Sigmoid colon (tissue), 6 donors: ENCODE measurements at regions not wholly inside any gene's neighbourhood (a gene's known extent, or its start where the extent isn't known, plus 50 kb on each side); places are given as distances from the start of the nearest gene placed in this dataset.
"Not testable (repeated sequence)": the region's sequence is repeated elsewhere in the genome, so short reads cannot be mapped to it uniquely, and the experiment has no call there.

ENCODE experiments used
- DNase-seq: peaks from one replicate; pipeline ENCODE4 v3.0.0-alpha.2; 2019
- H3K27ac ChIP-seq, 4 donors: fragments of 200-600 bp; sonication (generic); one replicate each; pipeline ENCODE4 v1.5.1; 2016 to 2019; ENCODE audit warnings: mild to moderate bottlenecking in 1 of 4
- H3K27me3 ChIP-seq, 3 donors: fragments of 200-600 bp; sonication (generic); one replicate each; pipeline ENCODE4 v1.5.1; 2019; ENCODE audit warnings: mild to moderate bottlenecking in 1 of 3
- H3K36me3 ChIP-seq, 4 donors: fragments of 200-600 bp; sonication (generic); one replicate each; pipeline ENCODE4 v1.5.1; 2016 to 2019
- H3K4me1 ChIP-seq, 4 donors: fragments of 200-600 bp; sonication (generic); one replicate each; pipeline ENCODE4 v1.5.1; 2017 to 2019
- H3K4me3 ChIP-seq, 4 donors: fragments of 200-600 bp; sonication (generic); one replicate each; pipeline ENCODE4 v1.5.1; 2017 to 2019; ENCODE audit warnings: mild to moderate bottlenecking in 2 of 4, moderate library complexity in 1 of 4
- H3K9me3 ChIP-seq, 4 donors: fragments of 200-600 bp in 3 of 4; sonication (generic) in 3 of 4; one replicate each; pipeline versions ENCODE4 v1.5.1 to v1.6.1; 2013 to 2019
- EP300 ChIP-seq, 4 donors: sonication (generic); formaldehyde crosslinking; IDR thresholded peaks; one replicate each; pipeline ENCODE4 v1.6.1; 2017; ENCODE audit warnings: antibody characterized with exemption in 4 of 4
- POLR2A ChIP-seq, 2 donors: fragments of 450-650 bp; IDR thresholded peaks; one replicate each; pipeline ENCODE4 v1.6.1; 2016; ENCODE audit warnings: antibody characterized with exemption in 2 of 2, mild to moderate bottlenecking in 2 of 2, moderate library complexity in 2 of 2
- POLR2AphosphoS5 ChIP-seq, 4 donors: sonication (generic); formaldehyde crosslinking; IDR thresholded peaks; one replicate each; pipeline ENCODE4 v1.6.1; 2017; ENCODE audit warnings: antibody characterized with exemption in 4 of 4
- WGBS, 2 donors: extraction: QIAGEN DNeasy Blood & Tissue Kit; methylation state at CpG; one replicate each; pipeline ENCODE4 v1.1.7; 2013; 5-methylcytosine and 5-hydroxymethylcytosine counted together
- intact Hi-C: fragments of 100-400 bp; cut with DNase I; formaldehyde crosslinking; loops from one replicate; pipeline ENCODE4 v1.15.1; 2023
- TF ChIP-seq, protein P1 (sequence below), 4 experiments: fragments of 450-650 bp in 3 of 4; fragments of 200-600 bp in 1 of 4; IDR thresholded peaks; one replicate each; pipeline ENCODE4 v1.5.1; 2016 to 2019; ENCODE audit warnings: antibody characterized with exemption in 4 of 4, mild to moderate bottlenecking in 3 of 4, moderate library complexity in 2 of 4
- donor health status: healthy with polysubstance abuse.
- donor health status: healthy.

DNA sequence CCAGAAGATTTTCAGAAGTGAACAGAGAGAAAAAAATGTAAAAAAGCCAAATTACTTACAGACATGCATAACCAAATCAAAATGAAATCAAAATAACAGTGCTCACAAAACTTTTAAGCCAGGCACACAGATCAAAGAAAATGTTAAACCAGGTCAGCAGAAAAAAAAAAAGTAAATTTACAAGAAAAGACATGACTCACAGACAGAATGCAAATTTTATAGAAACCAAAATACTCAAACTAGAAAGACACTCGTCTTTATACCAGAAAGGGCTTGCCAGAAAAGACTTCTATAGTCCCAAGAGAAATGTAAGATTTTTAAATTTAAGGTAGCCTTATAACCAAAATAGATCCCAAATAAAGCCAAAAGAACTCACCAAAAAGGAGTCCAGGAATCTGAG, 86.5 kb upstream of the COG2 start:
- no peaks in the 10 kb centered on the region for H3K27me3 ChIP-seq
- WGBS, 2 donors: 52 to 67% methylated on average over 1 of the region's 1 CpG
- no peak for DNase-seq
- no peak overlapping the region for H3K4me3 ChIP-seq
- TF ChIP-seq POLR2A (IDR thresholded peaks at IDR 0.05): no peak
- TF ChIP-seq POLR2AphosphoS5 (IDR thresholded peaks at IDR 0.05): no peak
- no peak for TF ChIP-seq EP300 (IDR thresholded peaks at IDR 0.05)
- TF ChIP-seq, protein P1, sequence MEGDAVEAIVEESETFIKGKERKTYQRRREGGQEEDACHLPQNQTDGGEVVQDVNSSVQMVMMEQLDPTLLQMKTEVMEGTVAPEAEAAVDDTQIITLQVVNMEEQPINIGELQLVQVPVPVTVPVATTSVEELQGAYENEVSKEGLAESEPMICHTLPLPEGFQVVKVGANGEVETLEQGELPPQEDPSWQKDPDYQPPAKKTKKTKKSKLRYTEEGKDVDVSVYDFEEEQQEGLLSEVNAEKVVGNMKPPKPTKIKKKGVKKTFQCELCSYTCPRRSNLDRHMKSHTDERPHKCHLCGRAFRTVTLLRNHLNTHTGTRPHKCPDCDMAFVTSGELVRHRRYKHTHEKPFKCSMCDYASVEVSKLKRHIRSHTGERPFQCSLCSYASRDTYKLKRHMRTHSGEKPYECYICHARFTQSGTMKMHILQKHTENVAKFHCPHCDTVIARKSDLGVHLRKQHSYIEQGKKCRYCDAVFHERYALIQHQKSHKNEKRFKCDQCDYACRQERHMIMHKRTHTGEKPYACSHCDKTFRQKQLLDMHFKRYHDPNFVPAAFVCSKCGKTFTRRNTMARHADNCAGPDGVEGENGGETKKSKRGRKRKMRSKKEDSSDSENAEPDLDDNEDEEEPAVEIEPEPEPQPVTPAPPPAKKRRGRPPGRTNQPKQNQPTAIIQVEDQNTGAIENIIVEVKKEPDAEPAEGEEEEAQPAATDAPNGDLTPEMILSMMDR (IDR thresholded peaks at IDR 0.05): no peak
- intact Hi-C loops: no loop called here
- no peaks in the 10 kb centered on the region for H3K36me3 ChIP-seq
- no peaks in the 10 kb centered on the region for H3K4me1 ChIP-seq
- no peaks in the 10 kb centered on the region for H3K9me3 ChIP-seq
- no peak overlapping the region for H3K27ac ChIP-seq

DNA sequence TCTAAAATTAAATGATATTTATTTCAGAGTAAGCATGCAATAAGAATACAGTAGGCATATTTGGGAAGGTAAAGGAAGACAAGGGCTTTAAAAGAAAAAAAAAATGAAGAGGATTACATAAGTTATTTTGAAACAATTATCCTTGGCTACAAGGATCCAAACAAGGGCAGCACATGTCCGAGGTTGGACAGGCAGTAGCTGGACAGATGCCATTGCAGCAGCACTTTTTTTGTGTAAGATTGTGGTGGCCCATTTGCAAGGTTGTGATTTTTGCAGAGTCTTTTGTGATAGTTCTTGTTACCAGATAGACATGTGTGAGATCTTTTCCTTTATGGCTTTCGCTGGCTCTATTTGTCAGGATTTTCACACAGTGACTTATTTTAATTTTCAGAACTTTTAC, 89.4 kb upstream of the COG2 start:
- TF ChIP-seq POLR2AphosphoS5 (IDR thresholded peaks at IDR 0.05): no peak
- TF ChIP-seq EP300 (IDR thresholded peaks at IDR 0.05): no peak
- no peak for TF ChIP-seq POLR2A (IDR thresholded peaks at IDR 0.05)
- TF ChIP-seq, protein P1 (IDR thresholded peaks at IDR 0.05): no peak
- no peak for DNase-seq
- Histone ChIP-seq H3K4me1 (no peaks in the 10 kb centered on the region), H3K27ac (no peak overlapping the region), H3K36me3 (no peaks in the 10 kb centered on the region), H3K9me3 (no peaks in the 10 kb centered on the region), H3K27me3 (no peaks in the 10 kb centered on the region), H3K4me3 (no peak overlapping the region)
- intact Hi-C loops: no loop called here
- 80 to 85% methylated on average over 2 of the region's 2 CpGs for WGBS, 2 donors

DNA sequence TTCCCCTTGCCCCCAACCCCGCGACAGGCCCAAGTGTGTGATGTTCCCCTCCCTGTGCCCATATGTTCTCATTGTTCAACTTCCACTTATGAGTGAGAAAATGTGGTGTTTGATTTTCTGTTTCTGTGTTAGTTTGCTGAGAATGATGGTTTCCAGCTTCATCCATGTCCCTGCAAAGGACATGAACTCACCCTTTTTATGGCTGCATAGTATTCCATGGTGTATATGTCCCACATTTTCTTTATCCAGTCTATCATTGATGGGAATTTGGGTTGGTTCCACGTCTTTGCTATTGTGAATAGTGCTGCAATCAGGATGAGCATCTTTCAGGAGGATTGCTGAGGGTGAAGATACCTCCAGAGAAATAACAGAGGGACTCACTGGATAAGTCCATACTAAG, 91.3 kb upstream of the COG2 start:
- WGBS, 2 donors: 53 to 90% methylated on average over 3 of the region's 3 CpGs

DNA sequence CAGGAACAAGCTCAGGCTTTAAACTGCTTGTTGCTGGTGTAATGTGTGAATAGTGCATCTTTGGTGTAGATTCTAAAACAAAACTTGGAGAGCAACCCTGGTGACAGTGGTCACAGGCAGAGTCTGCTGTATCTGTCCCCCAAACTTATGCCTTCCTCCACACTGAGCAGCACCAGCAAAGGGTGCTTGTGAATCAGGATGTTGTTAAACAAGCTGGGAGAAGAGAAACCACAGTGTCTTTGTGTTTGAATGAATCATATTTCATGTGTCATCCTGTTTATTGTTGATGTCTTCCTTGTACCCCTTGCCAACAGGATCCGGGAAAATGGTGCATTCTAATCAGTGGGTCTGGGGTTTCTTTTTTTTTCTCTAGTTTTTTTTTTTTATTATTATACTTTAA, 91.9 kb upstream of the COG2 start:
- Histone ChIP-seq H3K4me1 (no peaks in the 10 kb centered on the region), H3K9me3 (no peaks in the 10 kb centered on the region), H3K27me3 (no peaks in the 10 kb centered on the region), H3K27ac (no peak overlapping the region), H3K36me3 (no peaks in the 10 kb centered on the region), H3K4me3 (no peak overlapping the region)
- WGBS, 2 donors: 53 to 54% methylated on average over 1 of the region's 1 CpG
- DNase-seq: no peak
- intact Hi-C loops: no loop called here
- TF ChIP-seq POLR2A (IDR thresholded peaks at IDR 0.05) (no peak), EP300 (IDR thresholded peaks at IDR 0.05) (no peak), POLR2AphosphoS5 (IDR thresholded peaks at IDR 0.05) (no peak)
- TF ChIP-seq, protein P1 (IDR thresholded peaks at IDR 0.05): no peak

More for the DNA sequence above, 91.3 kb upstream of the COG2 start:
- DNase-seq, H3K4me3 ChIP-seq, H3K9me3 ChIP-seq, H3K4me1 ChIP-seq, intact Hi-C loops, H3K27me3 ChIP-seq, H3K27ac ChIP-seq, H3K36me3 ChIP-seq: not testable (repeated sequence)

DNA sequence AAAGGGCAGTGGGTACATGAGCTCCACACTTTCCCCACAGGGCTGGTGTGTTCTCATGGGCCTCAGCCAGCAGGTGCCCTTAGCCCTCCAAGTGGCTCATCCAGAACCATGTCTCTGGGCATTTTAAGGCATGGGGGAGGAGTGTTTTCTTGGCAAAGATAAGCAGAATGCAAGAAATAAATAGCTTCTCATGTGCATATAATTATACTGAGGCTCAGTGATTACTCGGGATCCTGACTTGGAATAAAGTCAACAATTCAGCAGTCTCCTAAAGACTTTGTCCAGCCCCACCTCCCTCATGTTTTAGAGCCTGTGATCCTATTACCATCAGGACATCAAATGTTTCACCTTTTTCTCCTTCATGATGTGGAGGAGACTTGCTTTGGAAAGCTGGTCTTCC, 92.7 kb upstream of the COG2 start:
- 14 to 62% methylated on average over 1 of the region's 1 CpG for WGBS, 2 donors
- no peaks in the 10 kb centered on the region for H3K9me3 ChIP-seq
- H3K36me3 ChIP-seq: no peaks in the 10 kb centered on the region
- no peak for DNase-seq
- H3K27ac ChIP-seq: no peak overlapping the region
- H3K27me3 ChIP-seq: no peaks in the 10 kb centered on the region
- TF ChIP-seq POLR2A (IDR thresholded peaks at IDR 0.05) (no peak), POLR2AphosphoS5 (IDR thresholded peaks at IDR 0.05) (no peak), EP300 (IDR thresholded peaks at IDR 0.05) (no peak)
- TF ChIP-seq, protein P1 (IDR thresholded peaks at IDR 0.05): no peak
- H3K4me1 ChIP-seq: no peaks in the 10 kb centered on the region
- intact Hi-C loops: no loop called here
- no peak overlapping the region for H3K4me3 ChIP-seq
